RWPE2 (cell line): ENCODE measurements at regions not wholly inside any gene's neighbourhood (a gene's known extent, or its start where the extent isn't known, plus 50 kb on each side); places are given as distances from the start of the nearest gene placed in this dataset.

Experiments
- ATAC-seq: fragments of 200-7000 bp; cut with Tn5 transposase; 3 replicates; pipeline ENCODE4 v1.9.1; 2021; ENCODE audit warnings: low read depth
- DNase-seq: peaks from one replicate; pipeline ENCODE4 v3.0.0-alpha.2; 2020; ENCODE audit warnings: low spot score
- H3K27ac ChIP-seq: fragments of 450-650 bp; 2 replicates; pipeline ENCODE4 v1.5.1; 2017; ENCODE audit warnings: mild to moderate bottlenecking; ENCODE audit not compliant: poor library complexity, severe bottlenecking
- H3K27me3 ChIP-seq: fragments of 250-450 bp; sonication (Bioruptor Pico); 2 replicates; pipeline ENCODE4 v1.5.1; 2021; ENCODE audit warnings: mild to moderate bottlenecking, moderate library complexity; ENCODE audit not compliant: insufficient read depth, poor library complexity, severe bottlenecking
- H3K36me3 ChIP-seq: fragments of 250-450 bp; sonication (Bioruptor Pico); 2 replicates; pipeline ENCODE4 v1.5.1; 2020; ENCODE audit warnings: low read depth, mild to moderate bottlenecking, moderate library complexity
- H3K4me1 ChIP-seq: fragments of 250-450 bp; sonication (Bioruptor Pico); 2 replicates; pipeline ENCODE4 v1.5.1; 2021; ENCODE audit warnings: mild to moderate bottlenecking, moderate library complexity; ENCODE audit not compliant: insufficient read depth, poor library complexity, severe bottlenecking
- H3K4me3 ChIP-seq: fragments of 250-450 bp; sonication (Bioruptor Pico); 2 replicates; pipeline ENCODE4 v1.5.1; 2021; ENCODE audit warnings: mild to moderate bottlenecking, moderate library complexity; ENCODE audit not compliant: severe bottlenecking
- H3K9me3 ChIP-seq: fragments of 250-450 bp; sonication (Bioruptor Pico); 2 replicates; pipeline ENCODE4 v1.5.1; 2021; ENCODE audit warnings: mild to moderate bottlenecking, moderate library complexity; ENCODE audit not compliant: severe bottlenecking
- CTCF ChIP-seq: fragments of 450-650 bp; IDR thresholded peaks from one replicate; pipeline ENCODE4 v1.5.1; 2017; ENCODE audit warnings: mild to moderate bottlenecking, moderate library complexity; ENCODE audit not compliant: poor library complexity, severe bottlenecking

- Histone ChIP-seq H3K27me3 (no peaks in the 10 kb centered on the region), H3K36me3 (no peaks in the 10 kb centered on the region), H3K27ac (no peak overlapping the region), H3K4me1 (no peaks in the 10 kb centered on the region), H3K4me3 (no peak overlapping the region), H3K9me3 (no peaks in the 10 kb centered on the region)
- ATAC-seq (no peak), DNase-seq (no peak)
- TF ChIP-seq CTCF, result no peak
Measured at GRCh38 chr10:57638411-57638810, 629.3 kb downstream of the IPMK start.

GRCh38 chr10:57628592-57629284 is 639.0 kb downstream of the IPMK start:
- peaks cover 15% of the 10 kb centered on the region for H3K4me1 ChIP-seq
- H3K9me3 ChIP-seq, result no peaks in the 10 kb centered on the region
- H3K4me3 ChIP-seq, result no peak overlapping the region
- DNase-seq (no peak), ATAC-seq (no peak)
- H3K27ac ChIP-seq, result no peak overlapping the region
- no peak for TF ChIP-seq CTCF
- H3K27me3 ChIP-seq, result no peaks in the 10 kb centered on the region
- H3K36me3 ChIP-seq, result no peaks in the 10 kb centered on the region

- ATAC-seq, result no peak
- no peaks in the 10 kb centered on the region for H3K36me3 ChIP-seq
- peaks cover 16% of the 10 kb centered on the region for H3K4me1 ChIP-seq
- H3K27me3 ChIP-seq, result no peaks in the 10 kb centered on the region
- DNase-seq, result no peak
- H3K27ac ChIP-seq, result no peak overlapping the region
- H3K9me3 ChIP-seq, result no peaks in the 10 kb centered on the region
- H3K4me3 ChIP-seq, result no peak overlapping the region
- TF ChIP-seq CTCF, result no peak
Measured at GRCh38 chr10:57627642-57628178, 640.0 kb downstream of the IPMK start.

- Histone ChIP-seq H3K4me3 (no peak overlapping the region), H3K36me3 (no peaks in the 10 kb centered on the region), H3K27me3 (no peaks in the 10 kb centered on the region), H3K27ac (no peak overlapping the region), H3K9me3 (no peaks in the 10 kb centered on the region), H3K4me1 (peaks cover 16% of the 10 kb centered on the region)
- DNase-seq, result no peak
- TF ChIP-seq CTCF, result no peak
- ATAC-seq, result peak; percentile 66
Measured at GRCh38 chr10:57624856-57625592, 642.7 kb downstream of the IPMK start.

GRCh38 chr10:57624066-57624465 is 643.6 kb downstream of the IPMK start:
- H3K27ac ChIP-seq, result no peak overlapping the region
- no peak for TF ChIP-seq CTCF
- H3K36me3 ChIP-seq, result no peaks in the 10 kb centered on the region
- H3K4me3 ChIP-seq, result no peak overlapping the region
- no peaks in the 10 kb centered on the region for H3K27me3 ChIP-seq
- DNase-seq (peak; percentile 35), ATAC-seq (peak; percentile 90)
- H3K4me1 ChIP-seq, result peaks cover 16% of the 10 kb centered on the region
- no peaks in the 10 kb centered on the region for H3K9me3 ChIP-seq
